IPS-20b (cell line): ENCODE measurements at regions not wholly inside any gene's neighbourhood (a gene's known extent, or its start where the extent isn't known, plus 50 kb on each side); places are given as distances from the start of the nearest gene placed in this dataset.

Source experiments
- H3K27ac ChIP-seq: one replicate; pipeline ENCODE4 v1.5.1; 2013; ENCODE audit warnings: low read length
- H3K27me3 ChIP-seq: 2 replicates; pipeline ENCODE4 v1.6.1; 2013; ENCODE audit warnings: mild to moderate bottlenecking, low read length, inconsistent platforms; ENCODE audit not compliant: insufficient read depth
- H3K36me3 ChIP-seq: 2 replicates; pipeline ENCODE4 v1.6.1; 2013; ENCODE audit warnings: low read depth, mild to moderate bottlenecking, inconsistent platforms, low read length, moderate library complexity; ENCODE audit not compliant: insufficient read depth
- H3K4me1 ChIP-seq: 2 replicates; pipeline ENCODE4 v1.6.1; 2013; ENCODE audit warnings: mild to moderate bottlenecking, control low read depth, inconsistent platforms, low read length, moderate library complexity; ENCODE audit not compliant: insufficient read depth
- H3K4me3 ChIP-seq: 2 replicates; pipeline ENCODE4 v1.5.1; 2013; ENCODE audit warnings: mild to moderate bottlenecking, low read length, inconsistent platforms
- H3K9ac ChIP-seq: 2 replicates; pipeline ENCODE4 v1.6.1; 2013; ENCODE audit warnings: low read depth, mild to moderate bottlenecking, inconsistent platforms, low read length, moderate library complexity
- H3K9me3 ChIP-seq: 2 replicates; pipeline ENCODE4 v1.6.1; 2013; ENCODE audit warnings: mild to moderate bottlenecking, low read depth, low read length, inconsistent platforms; ENCODE audit not compliant: insufficient read depth

DNA sequence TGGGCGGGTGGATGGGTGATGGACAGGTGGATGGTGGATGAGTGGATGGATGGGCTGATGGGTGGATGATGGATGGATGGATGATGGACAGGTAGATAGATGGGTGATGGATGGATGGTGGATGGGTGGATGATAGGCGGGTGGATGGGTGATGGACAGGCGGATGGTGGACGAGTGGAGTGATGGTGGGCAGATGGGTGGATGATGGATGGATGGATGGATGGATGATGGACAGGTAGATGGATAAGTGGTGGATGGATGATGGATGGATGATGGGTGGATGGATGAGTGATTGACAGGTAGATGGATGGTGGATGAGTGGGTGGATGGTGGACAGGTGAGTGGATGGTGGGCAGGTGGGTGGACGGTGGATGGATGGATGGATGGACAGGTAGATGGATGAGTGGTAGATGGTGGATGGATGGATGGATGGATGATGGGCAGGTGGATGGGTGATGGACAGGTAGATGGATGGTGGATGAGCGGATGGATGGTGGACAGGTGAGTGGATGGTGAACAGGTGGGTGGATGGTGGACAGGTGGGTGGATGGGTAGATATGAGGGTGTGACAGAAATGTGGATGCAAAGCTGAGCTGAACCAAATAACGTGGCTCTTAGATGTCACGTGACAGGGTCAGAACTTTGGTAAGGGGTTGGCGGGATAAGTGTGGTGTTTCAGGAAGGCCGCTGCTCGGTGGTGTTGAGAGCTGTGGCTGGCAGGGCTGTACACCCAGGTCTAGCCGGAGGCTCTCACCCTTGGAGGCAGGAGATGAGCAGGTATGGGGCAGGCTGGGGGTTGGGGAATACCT is 234.3 kb upstream of the CIBAR2 start:
- no peak overlapping the region for H3K4me3 ChIP-seq
- H3K9ac ChIP-seq = no peak overlapping the region
- no peaks in the 10 kb centered on the region for H3K9me3 ChIP-seq
- H3K27ac ChIP-seq = no peak overlapping the region
- no peaks in the 10 kb centered on the region for H3K4me1 ChIP-seq
- no peaks in the 10 kb centered on the region for H3K27me3 ChIP-seq
- H3K36me3 ChIP-seq = no peaks in the 10 kb centered on the region

DNA sequence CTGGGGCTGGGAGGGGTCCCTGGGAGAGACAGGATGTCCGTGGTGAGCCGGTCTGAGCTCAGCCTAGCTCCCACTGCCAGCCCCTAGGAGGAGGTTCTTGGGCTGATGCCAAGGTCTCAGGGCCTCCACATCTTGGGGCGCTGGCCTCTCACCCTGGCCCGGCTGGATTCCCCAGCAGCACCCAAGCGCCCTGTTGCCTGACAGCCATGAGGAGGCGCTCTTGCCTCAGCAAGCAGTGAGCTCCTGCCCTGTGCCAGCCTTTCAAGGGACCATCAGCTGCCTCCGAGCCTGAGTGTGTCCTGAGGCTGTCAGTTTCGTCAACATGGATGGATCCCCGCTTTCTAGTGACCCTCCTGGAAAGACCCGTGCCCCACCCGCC is 234.9 kb upstream of the CIBAR2 start:
- no peaks in the 10 kb centered on the region for H3K36me3 ChIP-seq
- H3K9ac ChIP-seq = no peak overlapping the region
- H3K27me3 ChIP-seq = no peaks in the 10 kb centered on the region
- H3K4me3 ChIP-seq = no peak overlapping the region
- H3K27ac ChIP-seq = no peak overlapping the region
- no peaks in the 10 kb centered on the region for H3K9me3 ChIP-seq
- H3K4me1 ChIP-seq = peaks cover 4% of the 10 kb centered on the region; the same call in 1 of the 2 replicates

DNA sequence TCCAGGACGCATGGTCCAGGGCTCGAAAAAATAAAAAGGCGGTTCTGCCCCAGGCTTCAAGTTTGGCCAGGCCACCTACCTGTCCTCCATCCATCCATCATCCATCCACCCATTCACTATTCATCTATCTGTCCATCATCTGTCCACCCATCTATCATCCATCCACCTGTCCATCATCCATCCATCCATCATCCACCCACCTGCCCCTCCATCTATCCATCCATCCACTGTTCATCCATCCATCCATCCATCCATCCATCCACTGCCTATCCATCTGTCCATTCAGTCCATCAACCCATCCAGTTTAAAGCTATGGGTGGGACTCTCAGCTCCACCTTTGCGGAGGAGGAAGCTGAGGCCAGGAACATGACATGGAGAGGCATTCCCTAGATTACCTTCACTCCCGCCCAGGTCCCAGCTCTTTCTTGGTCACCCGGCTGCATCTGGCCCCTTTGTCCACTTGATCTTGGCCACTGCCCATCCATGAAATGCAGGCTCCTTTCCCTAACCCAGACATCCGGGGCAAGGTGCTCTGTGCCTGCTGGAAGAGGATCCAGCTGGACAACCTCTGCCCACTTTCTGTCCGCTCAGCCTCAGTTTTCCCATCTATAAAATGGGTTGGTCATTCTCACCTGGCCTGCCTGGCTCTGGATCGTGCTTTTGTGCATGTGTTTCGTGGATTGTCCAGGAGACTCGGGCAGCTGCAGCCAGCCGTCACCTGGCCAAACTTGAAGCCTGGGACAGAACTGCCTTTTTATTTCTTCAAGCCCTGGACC is 236.0 kb upstream of the CIBAR2 start:
- Histone ChIP-seq H3K4me1 (peaks cover 9% of the 10 kb centered on the region; the same call in 1 of the 2 replicates), H3K9me3 (peaks cover 6% of the 10 kb centered on the region), H3K9ac (no peak overlapping the region), H3K4me3 (no peak overlapping the region), H3K36me3 (no peaks in the 10 kb centered on the region), H3K27ac (no peak overlapping the region), H3K27me3 (no peaks in the 10 kb centered on the region)

DNA sequence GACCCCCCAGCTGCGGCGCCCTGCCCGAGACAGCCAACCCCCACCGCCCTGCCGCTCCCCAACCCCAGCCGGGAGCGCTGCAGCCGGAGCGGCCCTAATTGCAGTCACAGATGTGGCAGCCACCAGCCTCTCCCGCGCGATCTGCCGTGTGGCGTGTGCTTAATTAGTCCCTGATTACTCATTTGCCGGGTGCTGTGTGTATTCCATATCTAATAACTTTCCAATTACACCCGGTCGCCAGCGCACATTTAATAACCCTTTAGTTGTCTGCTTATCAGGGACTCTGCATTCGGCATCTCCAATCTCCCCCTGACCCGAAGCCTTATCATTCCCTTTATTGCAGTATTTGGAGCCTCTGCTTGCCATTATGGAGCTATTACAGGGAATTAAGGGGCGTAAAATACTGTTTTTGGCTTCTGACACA is 236.7 kb upstream of the CIBAR2 start:
- H3K27ac ChIP-seq = no peak overlapping the region
- H3K9me3 ChIP-seq = peaks cover 9% of the 10 kb centered on the region
- no peak overlapping the region for H3K9ac ChIP-seq
- no peaks in the 10 kb centered on the region for H3K36me3 ChIP-seq
- H3K4me3 ChIP-seq = no peak overlapping the region
- H3K4me1 ChIP-seq = peaks cover 9% of the 10 kb centered on the region; the same call in 1 of the 2 replicates
- no peaks in the 10 kb centered on the region for H3K27me3 ChIP-seq

DNA sequence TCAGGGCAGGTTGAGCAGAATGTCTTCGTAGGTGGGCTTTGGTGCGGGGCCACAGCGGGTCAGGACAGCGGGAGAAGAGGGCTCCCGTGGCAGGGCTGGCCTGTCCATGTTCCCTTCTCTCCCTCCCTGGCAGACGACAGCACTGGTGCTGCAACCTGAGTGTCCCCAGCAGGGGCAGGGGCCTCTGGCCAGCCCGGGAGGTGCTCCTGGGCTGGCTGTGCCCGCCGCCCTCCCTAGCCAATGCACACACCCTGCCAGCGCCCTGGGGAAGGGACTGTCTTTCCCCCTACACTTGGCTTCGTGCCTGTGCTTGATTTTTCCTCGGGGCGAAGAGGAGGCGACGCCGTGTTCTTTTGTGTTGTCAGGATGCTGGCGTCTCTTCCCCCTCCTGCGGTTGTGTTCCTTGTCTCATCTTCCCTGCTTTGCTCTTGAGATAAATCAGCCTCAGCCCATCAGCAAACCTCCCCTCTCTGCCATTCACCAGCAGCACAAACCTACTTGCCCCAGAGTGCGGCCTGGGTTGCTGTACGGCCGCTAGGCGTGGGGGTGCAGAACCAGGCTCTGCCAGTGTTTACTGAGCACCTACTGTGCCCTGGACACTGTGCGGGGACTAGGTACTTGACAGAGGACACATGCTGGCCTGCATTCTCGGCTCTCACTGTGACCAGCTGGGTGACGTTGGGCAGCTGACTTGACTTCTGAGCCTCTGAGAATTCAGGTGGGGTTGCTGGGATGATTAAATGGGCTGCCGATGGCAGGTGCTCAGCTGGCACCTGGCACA is 237.3 kb upstream of the CIBAR2 start:
- Histone ChIP-seq H3K9me3 (peaks cover 9% of the 10 kb centered on the region), H3K4me1 (peaks cover 9% of the 10 kb centered on the region; the same call in 1 of the 2 replicates), H3K4me3 (no peak overlapping the region), H3K36me3 (no peaks in the 10 kb centered on the region), H3K27me3 (no peaks in the 10 kb centered on the region), H3K9ac (no peak overlapping the region), H3K27ac (no peak overlapping the region)

DNA sequence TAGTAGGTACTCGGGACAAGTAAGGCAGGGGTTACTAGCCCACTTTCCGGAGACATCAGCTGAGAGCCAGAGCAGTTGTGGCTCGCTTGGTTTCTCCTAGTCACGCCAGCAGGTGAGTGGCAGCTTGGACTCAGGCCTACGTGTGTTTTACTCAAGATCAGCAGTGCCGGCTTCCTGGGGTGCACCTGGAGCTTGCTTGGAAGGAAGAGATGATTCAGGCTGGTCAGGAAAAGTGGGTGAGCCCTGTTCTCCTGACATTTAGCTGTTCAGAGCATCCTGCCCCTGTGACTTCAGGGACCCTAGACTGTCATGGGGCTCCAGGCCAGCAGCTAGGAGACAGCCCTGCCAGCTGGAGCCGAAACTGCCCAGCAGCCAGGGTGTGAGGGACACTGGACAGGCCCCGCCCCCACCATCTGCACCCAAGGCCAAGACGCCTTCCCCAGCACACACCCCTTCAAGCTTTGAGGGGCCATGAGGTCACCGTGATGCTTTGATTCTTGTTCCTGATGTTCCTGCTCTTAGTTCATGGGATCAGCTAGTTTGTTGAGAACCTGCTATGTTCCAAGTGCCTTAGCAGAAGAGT is 238.0 kb upstream of the CIBAR2 start:
- peaks cover 9% of the 10 kb centered on the region for H3K9me3 ChIP-seq

DNA sequence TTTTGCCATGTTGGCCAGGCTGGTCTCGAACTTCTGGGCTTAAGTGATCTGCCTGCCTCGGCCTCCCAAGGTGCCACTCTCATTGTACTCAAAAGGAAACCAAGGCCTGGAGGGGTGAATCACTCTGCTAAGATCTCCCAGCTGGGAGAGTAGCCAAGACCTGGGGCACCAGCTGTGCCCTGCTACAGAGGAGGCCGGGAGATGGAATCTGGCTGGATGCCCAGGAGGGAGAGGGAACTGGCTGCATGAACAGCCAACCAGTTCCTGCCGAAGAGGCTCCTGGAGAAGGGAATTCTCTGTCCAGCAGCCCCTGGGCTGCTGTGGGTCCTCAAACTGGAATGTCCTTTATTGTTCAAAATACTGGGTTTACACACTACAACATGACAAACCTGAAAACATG is 238.7 kb upstream of the CIBAR2 start:
- no peaks in the 10 kb centered on the region for H3K36me3 ChIP-seq
- no peak overlapping the region for H3K4me3 ChIP-seq
- H3K9me3 ChIP-seq = peaks cover 9% of the 10 kb centered on the region
- H3K27ac ChIP-seq = no peak overlapping the region
- no peak overlapping the region for H3K9ac ChIP-seq
- H3K4me1 ChIP-seq = peaks cover 9% of the 10 kb centered on the region; the same call in 1 of the 2 replicates
- no peaks in the 10 kb centered on the region for H3K27me3 ChIP-seq

More for the DNA sequence above, 238.0 kb upstream of the CIBAR2 start:
- peaks cover 9% of the 10 kb centered on the region; the same call in 1 of the 2 replicates for H3K4me1 ChIP-seq
- H3K4me3 ChIP-seq = no peak overlapping the region
- H3K27ac ChIP-seq = no peak overlapping the region
- no peak overlapping the region for H3K9ac ChIP-seq
- no peaks in the 10 kb centered on the region for H3K36me3 ChIP-seq
- H3K27me3 ChIP-seq = no peaks in the 10 kb centered on the region

DNA sequence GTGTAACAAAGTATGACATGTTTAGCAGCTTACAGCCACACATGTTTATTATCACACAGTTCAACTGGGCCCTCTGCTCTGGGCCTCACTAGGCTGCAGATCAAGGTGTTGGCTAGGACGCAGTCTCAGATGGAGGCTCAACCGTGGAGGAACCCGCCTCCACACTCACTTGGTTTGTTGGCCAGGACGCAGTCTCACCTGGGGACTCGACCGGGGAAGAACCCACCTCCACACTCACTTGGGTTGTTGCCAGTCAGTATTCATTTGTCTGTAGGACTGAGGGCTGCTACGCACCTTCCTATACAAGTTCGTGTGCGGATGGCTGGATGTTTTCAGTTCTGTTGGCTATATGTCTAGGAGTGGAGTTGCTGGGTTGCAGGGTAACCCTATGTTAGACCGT is 240.7 kb upstream of the CIBAR2 start:
- H3K9ac ChIP-seq = no peak overlapping the region
- no peaks in the 10 kb centered on the region for H3K27me3 ChIP-seq
- H3K4me1 ChIP-seq = peaks cover 9% of the 10 kb centered on the region; the same call in 1 of the 2 replicates
- H3K9me3 ChIP-seq = peaks cover 9% of the 10 kb centered on the region
- no peak overlapping the region for H3K4me3 ChIP-seq
- H3K36me3 ChIP-seq = no peaks in the 10 kb centered on the region
- no peak overlapping the region for H3K27ac ChIP-seq

DNA sequence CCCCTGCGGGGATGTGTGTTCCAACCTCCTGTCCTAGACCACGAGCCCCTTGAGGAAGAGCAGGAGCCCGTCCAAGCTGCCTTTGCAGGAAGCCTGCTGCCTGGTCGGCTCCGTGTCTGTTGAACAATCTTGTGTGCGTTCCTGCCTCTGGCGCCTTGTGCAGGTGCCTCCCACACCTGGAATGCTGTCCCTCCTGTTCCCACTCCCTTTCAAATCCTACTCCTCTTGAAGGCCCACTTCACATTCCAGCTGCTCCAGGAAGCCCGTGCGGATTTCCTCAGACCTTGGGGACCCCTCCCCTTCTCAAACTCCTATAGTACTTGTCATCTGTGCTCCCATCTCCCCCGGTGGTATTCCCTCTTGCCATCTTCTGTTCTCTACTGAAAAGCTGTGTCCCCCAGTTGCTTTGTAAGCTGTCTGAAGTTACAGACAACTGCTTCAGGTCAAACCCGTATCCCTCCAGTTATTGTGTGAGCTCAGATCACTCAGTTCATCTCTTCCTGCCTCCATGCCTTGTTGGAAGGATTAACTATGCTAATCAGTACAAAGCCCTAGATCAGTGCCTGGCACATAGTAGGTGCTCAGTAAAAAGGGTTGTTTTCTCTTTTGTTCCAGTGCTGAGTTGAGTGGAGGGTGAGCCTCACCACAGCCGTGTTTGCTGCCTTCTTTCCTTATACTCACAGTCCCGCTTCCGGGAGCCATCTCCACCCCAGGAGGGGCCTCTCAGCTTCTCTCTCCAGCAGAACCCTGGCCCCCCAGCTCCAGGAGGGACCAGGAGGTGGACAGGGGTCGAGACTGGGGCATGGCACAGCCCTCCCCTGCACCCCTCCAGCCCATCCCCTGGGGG is 241.8 kb upstream of the CIBAR2 start:
- Histone ChIP-seq H3K36me3 (no peaks in the 10 kb centered on the region), H3K4me1 (peaks cover 9% of the 10 kb centered on the region; the same call in 1 of the 2 replicates), H3K27me3 (no peaks in the 10 kb centered on the region), H3K4me3 (no peak overlapping the region), H3K9ac (no peak overlapping the region), H3K27ac (no peak overlapping the region), H3K9me3 (peaks cover 9% of the 10 kb centered on the region)

DNA sequence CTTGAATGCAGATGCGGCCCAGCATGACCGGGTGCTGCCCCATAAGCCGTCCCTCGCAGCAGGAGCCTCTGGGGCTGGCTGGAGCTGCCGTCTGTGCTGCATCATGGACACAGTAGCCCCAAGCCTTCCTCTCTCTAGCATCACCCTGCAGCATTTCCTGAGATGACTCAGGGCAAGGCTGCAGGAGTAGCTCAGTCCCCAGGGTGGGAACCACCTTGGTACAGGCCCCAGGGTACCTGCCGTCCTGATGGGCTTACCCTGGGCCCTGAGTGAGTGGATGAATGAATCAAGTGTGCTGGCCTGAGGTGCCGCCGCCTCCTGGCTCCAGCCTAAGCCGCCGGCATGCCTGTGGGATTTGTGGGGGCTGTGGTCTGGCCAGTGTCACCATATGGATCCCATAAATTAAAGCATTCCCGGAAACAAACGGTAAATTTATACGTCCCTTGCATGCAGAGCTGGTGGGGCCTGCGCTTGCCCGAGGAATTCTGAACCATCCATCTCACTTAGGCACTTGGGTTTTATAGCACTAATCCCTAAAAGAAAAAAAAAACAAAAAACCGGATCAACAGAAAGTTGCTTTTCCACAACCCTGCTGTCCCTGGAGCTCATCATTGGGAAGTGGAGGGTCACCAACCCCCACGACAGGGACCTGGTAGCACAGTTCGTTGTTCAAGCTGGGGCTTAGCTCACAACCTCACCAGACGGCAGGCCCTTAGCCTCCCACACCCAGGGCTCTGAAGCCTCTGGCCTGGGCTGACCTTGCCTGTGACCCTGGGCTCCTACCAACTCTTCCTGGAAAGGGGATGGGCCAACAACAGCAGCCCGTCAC is 242.6 kb upstream of the CIBAR2 start:
- H3K9me3 ChIP-seq = peaks cover 9% of the 10 kb centered on the region
- no peak overlapping the region for H3K27ac ChIP-seq
- H3K27me3 ChIP-seq = no peaks in the 10 kb centered on the region
- H3K4me1 ChIP-seq = peaks cover 9% of the 10 kb centered on the region; the same call in 1 of the 2 replicates
- H3K36me3 ChIP-seq = no peaks in the 10 kb centered on the region
- no peak overlapping the region for H3K4me3 ChIP-seq
- H3K9ac ChIP-seq = no peak overlapping the region
